ENCODE measurements at regions not wholly inside any gene's neighbourhood (a gene's known extent, or its start where the extent isn't known, plus 50 kb on each side); places are given as distances from the start of the nearest gene placed in this dataset.

- DNase-seq = no peak
Observed at GRCh38 chr5:57778501-57779091, 296.0 kb upstream of the ACTBL2 start.

GRCh38 chr5:57777174-57777581 lies 294.6 kb upstream of the ACTBL2 start:
- DNase-seq = no peak

- DNase-seq = no peak
Observed at GRCh38 chr5:57776035-57776434, 293.4 kb upstream of the ACTBL2 start.

- no peak for DNase-seq
Observed at GRCh38 chr5:57774439-57774838, 291.8 kb upstream of the ACTBL2 start.

- no peak for DNase-seq
Observed at GRCh38 chr5:57772512-57772911, 289.9 kb upstream of the ACTBL2 start.

GRCh38 chr5:57770039-57770438 lies 287.4 kb upstream of the ACTBL2 start:
- DNase-seq = no peak

GRCh38 chr5:57768745-57769144 lies 286.1 kb upstream of the ACTBL2 start:
- no peak for DNase-seq

- no peak for DNase-seq
Observed at GRCh38 chr5:57764479-57765089, 282.0 kb upstream of the ACTBL2 start.

GRCh38 chr5:57761513-57761912 lies 278.9 kb upstream of the ACTBL2 start:
- DNase-seq = no peak

- DNase-seq = peak; percentile 37
Observed at GRCh38 chr5:57754616-57755015, 272.0 kb upstream of the ACTBL2 start.

GRCh38 chr5:57753446-57753845 lies 270.8 kb upstream of the ACTBL2 start:
- DNase-seq = no peak

GRCh38 chr5:57751710-57752109 lies 269.1 kb upstream of the ACTBL2 start:
- no peak for DNase-seq

GRCh38 chr5:57750891-57751290 lies 268.3 kb upstream of the ACTBL2 start:
- DNase-seq = no peak

GRCh38 chr5:57750282-57750681 lies 267.7 kb upstream of the ACTBL2 start:
- DNase-seq = no peak

- no peak for DNase-seq
Observed at GRCh38 chr5:57749396-57749795, 266.8 kb upstream of the ACTBL2 start.

GRCh38 chr5:57745700-57746651 lies 263.4 kb upstream of the ACTBL2 start:
- no peak for DNase-seq

- DNase-seq = no peak
Observed at GRCh38 chr5:57745029-57745428, 262.4 kb upstream of the ACTBL2 start.

GRCh38 chr5:57741336-57741735 lies 258.7 kb upstream of the ACTBL2 start:
- no peak for DNase-seq

- no peak for DNase-seq
Observed at GRCh38 chr5:57738787-57739186, 256.2 kb upstream of the ACTBL2 start.

GRCh38 chr5:57738301-57738700 lies 255.7 kb upstream of the ACTBL2 start:
- DNase-seq = no peak

- DNase-seq = no peak
Observed at GRCh38 chr5:57736716-57737115, 254.1 kb upstream of the ACTBL2 start.

- peak; percentile 93 for DNase-seq
Observed at GRCh38 chr5:57735279-57736153, 252.9 kb upstream of the ACTBL2 start.

GRCh38 chr5:57734296-57734695 lies 251.7 kb upstream of the ACTBL2 start:
- no peak for DNase-seq

Measured in fibroblast of skin of abdomen (primary cell).